ENCODE measurements at regions not wholly inside any gene's neighbourhood (a gene's known extent, or its start where the extent isn't known, plus 50 kb on each side); places are given as distances from the start of the nearest gene placed in this dataset.

- H3K4me3 ChIP-seq (ENCODE audit: low read depth, low read length) = no peak overlapping the region
- DNase-seq (ENCODE audit: low read depth) = no peak
- no peak for TF ChIP-seq CTCF (conservative IDR thresholded peaks at IDR 0.05; ENCODE audit: low read depth, low read length)
Measured at GRCh38 chr13:91236182-91236581, 111.3 kb upstream of the MIR17HG start.

- no peak for DNase-seq (ENCODE audit: low read depth)
- TF ChIP-seq CTCF (conservative IDR thresholded peaks at IDR 0.05; ENCODE audit: low read depth, low read length) = no peak
- no peak overlapping the region for H3K4me3 ChIP-seq (ENCODE audit: low read depth, low read length)
Measured at GRCh38 chr13:91236921-91237320, 110.6 kb upstream of the MIR17HG start.

GRCh38 chr13:91238036-91238435 is 109.5 kb upstream of the MIR17HG start:
- DNase-seq (ENCODE audit: low read depth) = no peak
- no peak overlapping the region for H3K4me3 ChIP-seq (ENCODE audit: low read depth, low read length)
- no peak for TF ChIP-seq CTCF (conservative IDR thresholded peaks at IDR 0.05; ENCODE audit: low read depth, low read length)

- no peak overlapping the region for H3K4me3 ChIP-seq (ENCODE audit: low read depth, low read length)
- TF ChIP-seq CTCF (conservative IDR thresholded peaks at IDR 0.05; ENCODE audit: low read depth, low read length) = no peak
- DNase-seq (ENCODE audit: low read depth) = no peak
Measured at GRCh38 chr13:91240341-91240740, 107.1 kb upstream of the MIR17HG start.

GRCh38 chr13:91241221-91241933 is 106.1 kb upstream of the MIR17HG start:
- no peak for DNase-seq (ENCODE audit: low read depth)
- TF ChIP-seq CTCF (conservative IDR thresholded peaks at IDR 0.05; ENCODE audit: low read depth, low read length) = no peak

GRCh38 chr13:91242652-91243051 is 104.8 kb upstream of the MIR17HG start:
- DNase-seq (ENCODE audit: low read depth) = no peak
- no peak overlapping the region for H3K4me3 ChIP-seq (ENCODE audit: low read depth, low read length)
- TF ChIP-seq CTCF (conservative IDR thresholded peaks at IDR 0.05; ENCODE audit: low read depth, low read length) = no peak

More at GRCh38 chr13:91241221-91241933, 106.1 kb upstream of the MIR17HG start:
- no peak overlapping the region for H3K4me3 ChIP-seq (ENCODE audit: low read depth, low read length)

- no peak for DNase-seq (ENCODE audit: low read depth)
- TF ChIP-seq CTCF (conservative IDR thresholded peaks at IDR 0.05; ENCODE audit: low read depth, low read length) = no peak
- no peak overlapping the region for H3K4me3 ChIP-seq (ENCODE audit: low read depth, low read length)
Measured at GRCh38 chr13:91245288-91245687, 102.2 kb upstream of the MIR17HG start.

All from epithelial cell of proximal tubule (primary cell).